Astrocyte (in vitro differentiated cells and primary cell): ENCODE measurements at regions not wholly inside any gene's neighbourhood (a gene's known extent, or its start where the extent isn't known, plus 50 kb on each side); places are given as distances from the start of the nearest gene placed in this dataset.

Experiments
- DNase-seq: peaks from one replicate; pipeline ENCODE4 v3.0.0-alpha.2; 2010; ENCODE audit warnings: low read depth
- FAIRE-seq: peaks from 2 replicates; lab custom pipeline; 2011; peaks lifted over from hg19 to GRCh38; lab: Jason Lieb, UNC
- H2AFZ ChIP-seq: 2 replicates; pipeline ENCODE4 v1.6.0; 2012; ENCODE audit warnings: low read depth, low read length, inconsistent platforms
- H3K27ac ChIP-seq: 2 replicates; pipeline ENCODE4 v1.5.1; 2011; ENCODE audit warnings: low read depth, low read length, inconsistent platforms
- H3K27me3 ChIP-seq: 2 replicates; pipeline ENCODE4 v1.6.0; 2011; ENCODE audit warnings: low read length, inconsistent platforms; ENCODE audit not compliant: insufficient read depth
- H3K36me3 ChIP-seq: 2 replicates; pipeline ENCODE4 v1.5.1; 2011; ENCODE audit warnings: low read length, inconsistent platforms; ENCODE audit not compliant: insufficient read depth
- H3K4me1 ChIP-seq: 2 replicates; pipeline ENCODE4 v1.5.1; 2011; ENCODE audit warnings: low read length, inconsistent platforms; ENCODE audit not compliant: insufficient read depth
- H3K4me2 ChIP-seq: 2 replicates; pipeline ENCODE4 v1.6.0; 2012; ENCODE audit warnings: low read length, inconsistent platforms
- H3K4me3 ChIP-seq: 2 replicates; pipeline ENCODE4 v1.5.1; 2011; ENCODE audit warnings: low read depth, mild to moderate bottlenecking, low read length, inconsistent platforms; ENCODE audit not compliant: insufficient read depth
- H3K79me2 ChIP-seq: 2 replicates; pipeline ENCODE4 v1.6.0; 2012; ENCODE audit warnings: mild to moderate bottlenecking, low read length, inconsistent platforms; ENCODE audit not compliant: insufficient read depth
- H3K9ac ChIP-seq: 2 replicates; pipeline ENCODE4 v1.6.0; 2012; ENCODE audit warnings: mild to moderate bottlenecking, low read length, inconsistent platforms
- H3K9me3 ChIP-seq: 2 replicates; pipeline ENCODE4 v1.5.1; 2012; ENCODE audit warnings: low read depth, mild to moderate bottlenecking, low read length, inconsistent platforms; ENCODE audit not compliant: insufficient read depth
- H4K20me1 ChIP-seq: 2 replicates; pipeline ENCODE4 v1.6.0; 2012; ENCODE audit warnings: low read length, inconsistent platforms; ENCODE audit not compliant: insufficient read depth
- H3K27ac Mint-ChIP-seq: one replicate; pipeline ENCODE4 v1.8.0; 2021; ENCODE audit warnings: mild to moderate bottlenecking, mixed read lengths; ENCODE audit not compliant: unreplicated experiment
- H3K27me3 Mint-ChIP-seq: one replicate; pipeline ENCODE4 v1.8.0; 2021; ENCODE audit warnings: low read depth, mixed read lengths; ENCODE audit not compliant: unreplicated experiment
- H3K36me3 Mint-ChIP-seq: one replicate; pipeline ENCODE4 v1.8.0; 2021; ENCODE audit warnings: low read depth, mixed read lengths; ENCODE audit not compliant: unreplicated experiment
- H3K4me1 Mint-ChIP-seq: one replicate; pipeline ENCODE4 v1.8.0; 2021; ENCODE audit warnings: low read depth, mixed read lengths; ENCODE audit not compliant: unreplicated experiment
- H3K4me3 Mint-ChIP-seq: one replicate; pipeline ENCODE4 v1.8.0; 2021; ENCODE audit warnings: mild to moderate bottlenecking, moderate library complexity, mixed read lengths; ENCODE audit not compliant: unreplicated experiment
- H3K9me3 Mint-ChIP-seq: one replicate; pipeline ENCODE4 v1.8.0; 2021; ENCODE audit warnings: mild to moderate bottlenecking, mixed read lengths; ENCODE audit not compliant: unreplicated experiment
- EZH2 ChIP-seq: IDR thresholded peaks from 2 replicates; pipeline ENCODE4 v1.6.1; 2012; ENCODE audit warnings: mild to moderate bottlenecking, low read length, inconsistent platforms; ENCODE audit not compliant: insufficient read depth
- TF ChIP-seq, protein P1 (sequence below): IDR thresholded peaks from 2 replicates; pipeline ENCODE4 v1.5.1; 2011; ENCODE audit warnings: low read depth, mild to moderate bottlenecking, inconsistent platforms, low read length, moderate library complexity; ENCODE audit not compliant: insufficient read depth

DNA sequence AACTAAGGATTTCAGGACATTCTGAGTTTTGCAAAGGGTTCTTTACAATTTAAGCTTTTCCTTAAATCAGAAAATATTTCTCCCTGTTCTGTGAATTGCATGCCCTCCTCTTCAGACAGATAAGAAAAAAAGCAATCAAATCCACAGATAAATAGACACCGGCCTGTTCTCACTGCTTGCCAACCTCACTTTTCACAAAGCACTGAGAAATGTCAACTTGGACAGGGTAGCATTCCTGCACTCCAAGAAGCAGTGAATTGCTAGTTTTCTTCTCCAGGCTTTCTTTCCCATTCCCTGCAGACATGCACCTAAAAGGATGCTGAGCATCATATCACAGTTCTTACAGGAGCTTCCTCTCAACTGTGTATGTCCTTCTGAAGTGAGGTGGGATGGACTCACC is 226.0 kb downstream of the CHRM3 start:
- H3K27ac Mint-ChIP-seq = no peak overlapping the region
- Histone ChIP-seq H4K20me1 (no peaks in the 10 kb centered on the region), H3K27ac (no peak overlapping the region), H2AFZ (no peak overlapping the region), H3K4me3 (no peak overlapping the region), H3K36me3 (no peaks in the 10 kb centered on the region), H3K4me1 (no peaks in the 10 kb centered on the region), H3K79me2 (no peaks in the 10 kb centered on the region), H3K9ac (no peak overlapping the region), H3K27me3 (no peaks in the 10 kb centered on the region), H3K9me3 (no peaks in the 10 kb centered on the region), H3K4me2 (no peak overlapping the region)
- TF ChIP-seq, protein P1, sequence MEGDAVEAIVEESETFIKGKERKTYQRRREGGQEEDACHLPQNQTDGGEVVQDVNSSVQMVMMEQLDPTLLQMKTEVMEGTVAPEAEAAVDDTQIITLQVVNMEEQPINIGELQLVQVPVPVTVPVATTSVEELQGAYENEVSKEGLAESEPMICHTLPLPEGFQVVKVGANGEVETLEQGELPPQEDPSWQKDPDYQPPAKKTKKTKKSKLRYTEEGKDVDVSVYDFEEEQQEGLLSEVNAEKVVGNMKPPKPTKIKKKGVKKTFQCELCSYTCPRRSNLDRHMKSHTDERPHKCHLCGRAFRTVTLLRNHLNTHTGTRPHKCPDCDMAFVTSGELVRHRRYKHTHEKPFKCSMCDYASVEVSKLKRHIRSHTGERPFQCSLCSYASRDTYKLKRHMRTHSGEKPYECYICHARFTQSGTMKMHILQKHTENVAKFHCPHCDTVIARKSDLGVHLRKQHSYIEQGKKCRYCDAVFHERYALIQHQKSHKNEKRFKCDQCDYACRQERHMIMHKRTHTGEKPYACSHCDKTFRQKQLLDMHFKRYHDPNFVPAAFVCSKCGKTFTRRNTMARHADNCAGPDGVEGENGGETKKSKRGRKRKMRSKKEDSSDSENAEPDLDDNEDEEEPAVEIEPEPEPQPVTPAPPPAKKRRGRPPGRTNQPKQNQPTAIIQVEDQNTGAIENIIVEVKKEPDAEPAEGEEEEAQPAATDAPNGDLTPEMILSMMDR = no peak
- TF ChIP-seq EZH2 = no peak
- FAIRE-seq (no peak), DNase-seq (no peak)
- no peaks in the 10 kb centered on the region for H3K9me3 Mint-ChIP-seq
- H3K4me3 Mint-ChIP-seq = no peak overlapping the region
- H3K27me3 Mint-ChIP-seq = no peaks in the 10 kb centered on the region
- no peaks in the 10 kb centered on the region for H3K36me3 Mint-ChIP-seq
- peaks cover 6% of the 10 kb centered on the region for H3K4me1 Mint-ChIP-seq

DNA sequence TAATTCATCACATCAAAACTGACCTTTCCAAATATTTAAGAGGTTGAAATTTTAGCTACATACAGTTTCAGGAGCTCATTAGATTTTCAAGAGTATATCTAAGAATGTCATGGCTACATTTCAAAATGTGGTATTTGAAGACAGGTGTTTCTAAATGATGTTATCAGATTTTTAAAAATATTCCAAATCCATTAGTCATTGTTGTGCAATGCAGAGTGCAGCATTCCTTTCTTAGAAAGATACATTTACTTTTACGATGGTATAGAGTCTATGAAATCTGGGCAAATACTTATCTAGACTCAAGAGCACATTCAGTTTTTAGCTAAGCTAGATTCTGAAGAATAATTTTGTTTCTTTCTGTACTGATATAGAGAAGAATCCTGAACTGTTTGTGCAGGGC is 230.3 kb downstream of the CHRM3 start:
- Histone ChIP-seq H3K4me2 (no peak overlapping the region), H3K27ac (no peak overlapping the region), H3K36me3 (no peaks in the 10 kb centered on the region), H3K9ac (no peak overlapping the region), H2AFZ (no peak overlapping the region), H3K4me1 (no peaks in the 10 kb centered on the region), H3K27me3 (no peaks in the 10 kb centered on the region), H4K20me1 (no peaks in the 10 kb centered on the region), H3K79me2 (no peaks in the 10 kb centered on the region), H3K9me3 (no peaks in the 10 kb centered on the region), H3K4me3 (no peak overlapping the region)
- Mint-ChIP-seq H3K27ac (no peak overlapping the region), H3K4me3 (no peak overlapping the region), H3K27me3 (no peaks in the 10 kb centered on the region), H3K4me1 (peaks cover 6% of the 10 kb centered on the region), H3K9me3 (peaks cover 2% of the 10 kb centered on the region), H3K36me3 (no peaks in the 10 kb centered on the region)
- TF ChIP-seq EZH2 = no peak
- TF ChIP-seq, protein P1 = no peak
- FAIRE-seq = no peak
- DNase-seq = no peak

DNA sequence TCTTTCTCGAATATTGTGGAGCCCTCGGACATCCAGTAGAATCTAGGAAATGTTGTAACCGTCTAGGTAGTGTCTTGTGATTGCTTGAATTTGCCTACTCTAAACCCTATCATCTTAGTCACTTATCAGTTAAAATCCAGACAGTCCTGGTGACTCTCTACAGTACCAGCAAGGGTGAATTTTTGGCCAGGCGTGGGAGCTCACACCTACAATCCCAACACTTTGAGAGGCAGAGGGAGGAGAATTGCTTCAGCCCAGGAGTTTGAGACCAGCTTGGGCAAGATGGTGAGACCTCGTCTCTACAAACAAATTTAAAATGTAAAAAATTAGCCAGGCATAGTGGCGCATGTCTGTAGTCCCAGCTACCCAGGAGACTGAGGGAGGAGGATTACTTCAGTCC is 230.9 kb downstream of the CHRM3 start:
- Histone ChIP-seq H3K4me3 (no peak overlapping the region), H3K9ac (no peak overlapping the region), H3K27ac (no peak overlapping the region), H3K79me2 (no peaks in the 10 kb centered on the region), H2AFZ (no peak overlapping the region), H3K4me1 (no peaks in the 10 kb centered on the region), H3K27me3 (no peaks in the 10 kb centered on the region), H3K4me2 (no peak overlapping the region), H3K36me3 (no peaks in the 10 kb centered on the region), H4K20me1 (no peaks in the 10 kb centered on the region), H3K9me3 (no peaks in the 10 kb centered on the region)
- no peak for DNase-seq
- Mint-ChIP-seq H3K9me3 (peaks cover 4% of the 10 kb centered on the region), H3K27ac (no peak overlapping the region), H3K36me3 (no peaks in the 10 kb centered on the region), H3K4me1 (peaks cover 6% of the 10 kb centered on the region), H3K27me3 (no peaks in the 10 kb centered on the region), H3K4me3 (no peak overlapping the region)
- no peak for TF ChIP-seq EZH2
- TF ChIP-seq, protein P1 = no peak
- FAIRE-seq = no peak
